ENCODE measurements at regions not wholly inside any gene's neighbourhood (a gene's known extent, or its start where the extent isn't known, plus 50 kb on each side); places are given as distances from the start of the nearest gene placed in this dataset.
A peak's percentile ranks its signal among the peaks of the same experiment; 100 is the strongest.

DNA sequence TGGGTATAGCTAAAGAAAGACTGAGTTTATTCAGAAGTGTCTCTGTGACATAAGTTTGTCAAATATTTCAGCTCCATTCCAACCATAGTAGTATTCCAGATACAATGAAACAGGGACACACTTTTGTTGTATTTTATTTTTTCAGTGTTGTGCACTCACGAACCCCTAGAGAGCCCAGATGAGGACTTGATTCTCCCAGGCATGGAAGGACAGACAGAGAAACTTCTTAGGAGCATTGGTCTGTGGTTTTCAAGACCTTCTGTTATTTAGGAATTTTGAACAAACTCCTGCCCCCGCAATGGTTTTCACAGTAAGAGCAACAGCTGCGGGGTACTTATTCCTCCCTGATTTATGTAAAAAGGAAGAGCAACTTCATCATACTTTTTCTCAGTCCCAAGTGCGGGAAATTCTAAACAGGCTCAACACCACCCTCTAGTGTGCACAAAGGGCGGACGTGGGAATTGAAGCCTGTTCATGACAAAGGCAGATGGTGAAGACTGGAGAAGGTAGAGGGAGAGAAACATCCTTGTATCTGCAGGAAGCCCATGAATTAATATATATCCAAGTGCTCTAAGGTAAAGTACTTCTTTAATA is 147.6 kb downstream of the PAH start:
- TF ChIP-seq CTCF (IDR thresholded peaks at IDR 0.05 in 8 of 11, conservative IDR thresholded peaks at IDR 0.05 in 3 of 11) (peak; percentile 20 to 72 (median 59)), POLR2AphosphoS5 (IDR thresholded peaks at IDR 0.05) (no peak)
